Inflammatory macrophage treated with lipopolysaccharide for 1 hour (primary cell): ENCODE measurements at regions not wholly inside any gene's neighbourhood (a gene's known extent, or its start where the extent isn't known, plus 50 kb on each side); places are given as distances from the start of the nearest gene placed in this dataset.
"Not testable (repeated sequence)": the region's sequence is repeated elsewhere in the genome, so short reads cannot be mapped to it uniquely, and the experiment has no call there.

ENCODE experiments used
- DNase-seq, 2 donors: peaks; one replicate each; pipeline ENCODE4 v3.0.0-alpha.2; 2020 to 2022

DNA sequence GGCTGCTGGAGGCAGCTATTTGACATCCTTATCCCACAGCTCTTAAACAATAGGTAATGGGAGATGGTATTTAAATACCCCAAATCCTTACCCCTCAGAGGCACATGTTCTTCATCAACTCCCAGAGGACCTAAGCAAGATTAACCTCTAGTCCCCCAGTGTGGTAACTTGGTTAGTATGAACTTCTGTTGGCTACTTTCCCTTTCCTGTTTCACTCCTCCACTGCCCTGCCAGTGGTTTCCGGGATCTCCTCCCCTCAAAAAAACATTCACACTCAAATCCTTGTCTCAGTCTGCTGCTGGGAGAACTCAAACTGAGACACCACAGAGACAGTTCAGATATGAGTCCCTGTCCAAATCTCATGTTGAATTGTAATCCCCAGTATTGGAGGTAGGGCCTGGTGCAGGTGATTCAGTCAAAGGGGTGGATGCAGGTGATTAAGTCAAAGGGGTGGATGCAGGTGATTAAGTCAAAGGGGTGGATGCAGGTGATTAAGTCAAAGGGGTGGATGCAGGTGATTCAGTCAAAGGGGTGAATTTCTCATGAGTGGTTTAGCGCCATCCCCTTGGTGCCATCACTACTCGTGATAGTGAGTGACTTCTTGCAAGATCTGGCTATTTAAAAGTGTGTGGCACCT lies 335.0 kb upstream of the CTNNB1 start:
- no peak for DNase-seq

DNA sequence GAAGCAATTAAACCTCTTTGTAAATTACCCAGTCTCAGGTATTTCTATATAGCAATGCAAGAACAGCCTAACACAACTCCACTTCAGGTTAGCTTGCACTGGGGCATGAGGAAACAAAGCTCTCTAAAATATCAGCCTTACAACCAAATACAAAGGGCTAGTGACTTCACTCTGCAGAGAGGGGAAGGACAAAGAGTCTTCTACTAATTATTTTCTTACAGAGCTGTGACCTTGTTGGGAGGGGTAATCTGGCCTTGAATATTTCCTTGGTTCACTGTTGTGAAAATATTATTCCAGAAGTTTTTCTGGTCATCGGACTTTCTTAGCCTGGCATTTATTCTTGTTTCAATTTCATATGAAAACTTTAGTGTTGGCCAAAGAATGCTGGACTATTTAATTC lies 334.4 kb upstream of the CTNNB1 start:
- DNase-seq: no peak

- DNase-seq: no peak
Measured at GRCh38 chr3:40867797-40868196, 331.5 kb upstream of the CTNNB1 start.

DNA sequence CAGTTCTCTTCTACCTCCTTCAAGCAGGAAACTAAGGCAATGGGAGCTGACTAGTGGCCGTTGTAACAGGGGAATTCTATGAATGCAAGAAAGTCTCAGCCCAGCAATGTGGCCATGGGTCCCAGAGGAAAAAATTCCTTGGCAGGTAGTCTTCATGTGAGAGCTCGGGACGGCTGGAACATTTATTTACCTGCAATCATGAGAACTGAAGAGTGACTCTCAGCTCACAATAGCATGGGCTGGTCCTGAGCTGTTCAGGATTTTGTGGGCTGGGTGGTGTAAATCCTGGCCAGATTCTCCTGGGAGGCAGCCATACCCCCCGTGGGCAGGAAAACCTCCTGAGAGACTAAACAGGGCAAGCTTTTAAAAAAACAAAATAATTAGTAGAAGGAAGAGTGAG lies 330.3 kb upstream of the CTNNB1 start:
- no peak for DNase-seq

DNA sequence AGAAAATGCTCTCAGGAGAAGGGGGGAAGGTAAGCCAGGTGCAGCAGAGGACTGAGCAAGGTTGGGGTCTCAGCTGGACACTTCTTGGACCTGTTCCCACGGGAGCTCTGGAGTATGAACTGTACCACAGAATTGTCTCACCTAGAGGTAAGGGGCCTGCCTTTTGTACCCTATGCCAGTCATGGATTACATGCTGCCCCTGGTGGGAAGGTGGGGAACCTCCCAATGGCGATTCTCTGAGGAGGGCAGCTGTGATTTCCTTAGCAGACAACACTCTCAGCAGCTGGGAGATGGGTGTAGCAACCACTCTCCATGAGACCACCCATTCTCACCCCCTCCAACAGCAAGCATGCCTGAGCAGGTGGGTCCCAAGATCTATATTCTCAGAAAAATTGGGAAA lies 329.4 kb upstream of the CTNNB1 start:
- DNase-seq: no peak

GRCh38 chr3:40871394-40871793 lies 327.9 kb upstream of the CTNNB1 start:
- DNase-seq: no peak

GRCh38 chr3:40872258-40872920 lies 326.9 kb upstream of the CTNNB1 start:
- DNase-seq: no peak

DNA sequence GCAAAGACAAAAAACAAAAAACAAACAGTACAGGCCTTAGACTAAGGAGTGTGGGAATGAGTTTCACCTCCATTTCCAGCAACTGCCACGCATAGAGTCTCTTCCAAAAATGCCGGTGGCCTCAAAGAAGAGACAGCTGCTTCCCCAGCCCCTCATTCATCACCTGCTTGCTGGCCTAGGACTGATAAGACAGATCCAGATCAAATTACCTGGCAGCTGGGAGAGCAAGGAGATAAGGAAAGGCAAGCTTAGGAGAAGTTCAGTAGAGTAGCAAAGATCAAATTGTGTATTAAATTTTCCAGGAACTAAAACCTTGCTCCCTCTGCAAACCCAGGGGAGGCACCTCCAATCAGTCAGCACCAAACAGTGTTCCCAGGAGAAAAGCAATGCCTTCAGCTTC lies 325.8 kb upstream of the CTNNB1 start:
- DNase-seq: no peak

GRCh38 chr3:40873934-40874699 lies 325.2 kb upstream of the CTNNB1 start:
- DNase-seq: no peak

GRCh38 chr3:40875581-40875980 lies 323.7 kb upstream of the CTNNB1 start:
- no peak for DNase-seq

GRCh38 chr3:40876009-40876408 lies 323.3 kb upstream of the CTNNB1 start:
- no peak for DNase-seq

GRCh38 chr3:40876496-40876895 lies 322.8 kb upstream of the CTNNB1 start:
- no peak for DNase-seq

DNA sequence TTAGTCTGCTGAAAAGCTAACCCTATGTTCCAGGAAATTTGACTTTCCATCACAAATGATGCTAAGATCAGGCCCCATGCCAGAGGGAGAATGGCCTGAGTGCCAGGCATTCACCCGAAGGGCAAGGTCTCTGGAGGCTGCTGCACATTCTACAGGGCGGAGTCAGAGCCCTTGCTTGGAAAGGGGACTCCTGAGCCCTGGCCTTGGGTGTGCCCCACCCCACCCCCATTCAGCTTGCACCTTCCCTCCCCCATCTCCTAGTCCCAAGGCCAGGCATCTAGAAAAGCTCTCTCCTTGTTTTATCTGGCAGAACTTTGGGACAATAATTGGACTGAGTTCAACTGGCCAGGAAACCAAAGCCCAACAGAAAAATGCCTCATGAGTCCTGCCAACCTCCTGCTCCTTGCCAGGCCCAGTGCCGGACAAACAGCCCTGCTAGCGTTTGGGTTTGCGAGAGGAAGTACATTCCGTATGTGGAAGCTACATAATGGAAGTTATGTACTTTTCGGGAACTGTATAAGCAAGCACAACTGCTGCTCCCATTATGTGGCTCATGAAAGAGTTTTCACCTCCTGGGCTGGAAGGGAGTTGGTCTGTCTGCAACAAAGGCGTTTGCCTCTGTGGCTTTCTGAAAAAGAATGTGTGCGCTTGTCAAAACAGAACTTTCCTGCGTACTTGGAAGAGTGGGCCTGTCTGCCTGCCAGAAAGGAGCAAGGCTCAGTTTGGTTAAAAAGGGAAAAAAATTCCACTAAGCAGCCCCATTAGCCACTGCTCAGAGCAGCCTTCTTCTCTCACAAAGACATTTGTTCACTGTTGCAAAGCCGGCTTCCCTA lies 321.5 kb upstream of the CTNNB1 start:
- DNase-seq: no peak

- DNase-seq: no peak
Measured at GRCh38 chr3:40878464-40878905, 320.8 kb upstream of the CTNNB1 start.

DNA sequence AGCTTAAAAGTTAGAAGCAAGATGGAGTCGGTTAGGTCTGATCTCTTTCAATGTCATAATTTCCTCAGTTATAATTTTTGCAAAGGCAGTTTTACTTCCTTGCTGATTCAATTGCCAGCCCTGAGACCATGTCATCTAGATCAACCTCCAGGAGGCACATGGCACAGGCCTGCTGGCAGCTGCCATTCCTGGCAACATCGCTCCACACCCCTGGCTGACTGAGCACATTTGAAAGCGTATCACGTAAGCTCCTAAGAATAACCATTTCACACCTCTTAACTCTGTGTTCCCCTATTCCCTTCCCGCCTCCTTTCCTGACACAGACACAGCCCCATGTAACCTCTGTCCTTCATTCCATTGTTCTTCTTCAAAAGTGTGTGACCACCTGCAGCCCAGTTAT lies 313.9 kb upstream of the CTNNB1 start:
- no peak for DNase-seq

- DNase-seq: no peak
Measured at GRCh38 chr3:40886660-40887425, 312.5 kb upstream of the CTNNB1 start.

DNA sequence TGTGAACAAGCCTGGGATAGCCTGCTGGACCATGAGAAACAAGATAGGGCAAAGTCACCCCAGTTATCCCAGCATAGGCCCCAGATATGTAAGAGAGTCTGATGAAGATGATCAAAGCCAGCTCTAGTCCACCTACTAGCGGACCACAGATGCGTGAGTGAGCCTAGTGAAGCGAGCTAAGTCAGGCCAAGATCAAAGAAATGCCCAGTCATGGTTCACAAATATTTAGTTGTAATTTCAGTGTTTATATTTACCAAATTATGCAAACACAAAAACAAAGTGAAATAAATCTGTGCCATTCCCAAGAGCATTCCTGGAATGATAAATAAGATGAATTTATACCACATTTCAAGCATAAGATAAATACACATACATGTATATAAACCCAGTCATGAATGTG lies 308.1 kb upstream of the CTNNB1 start:
- no peak for DNase-seq

GRCh38 chr3:40895109-40895508 lies 304.2 kb upstream of the CTNNB1 start:
- no peak for DNase-seq

GRCh38 chr3:40899286-40899712 lies 300.0 kb upstream of the CTNNB1 start:
- DNase-seq: no peak

DNA sequence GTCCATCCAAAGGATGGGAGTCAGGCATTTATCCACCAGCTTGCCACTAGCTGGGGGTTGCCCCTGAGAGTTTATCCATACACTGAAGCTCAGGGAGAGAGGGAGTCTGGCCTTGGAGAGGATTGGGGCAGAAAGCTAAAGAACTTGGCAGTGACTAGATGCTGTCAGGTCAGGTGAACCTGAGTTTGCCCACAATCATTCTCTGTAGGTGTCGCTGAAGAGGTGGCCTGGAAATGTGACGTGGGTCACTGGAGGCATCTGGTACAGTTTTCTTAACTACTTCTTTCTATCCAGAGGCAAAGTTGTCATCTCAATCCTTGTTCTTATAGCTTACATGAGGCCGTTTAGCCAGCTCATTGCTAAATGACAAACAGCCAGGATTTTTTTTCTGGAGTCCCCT lies 298.0 kb upstream of the CTNNB1 start:
- DNase-seq: no peak

DNA sequence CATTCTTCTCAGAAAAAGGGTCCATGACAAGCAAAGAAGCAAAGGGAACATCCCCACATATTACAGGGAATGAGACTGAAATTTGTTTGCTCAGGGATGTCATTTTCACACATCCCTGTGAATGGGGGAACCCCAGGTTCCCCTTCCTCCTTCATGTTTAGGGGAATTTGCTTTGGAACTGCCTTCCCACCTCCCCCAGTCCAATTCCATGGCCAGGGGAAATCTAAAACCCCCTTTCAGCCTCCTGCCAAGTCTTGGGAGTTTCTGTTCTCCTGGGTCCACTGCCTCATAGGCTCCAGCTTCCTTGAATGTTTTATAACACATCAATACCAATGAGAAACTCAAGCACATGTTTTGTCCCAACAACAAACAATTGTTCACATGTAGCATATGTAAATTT lies 297.5 kb upstream of the CTNNB1 start:
- peak; percentile 7 to 55 for DNase-seq

DNA sequence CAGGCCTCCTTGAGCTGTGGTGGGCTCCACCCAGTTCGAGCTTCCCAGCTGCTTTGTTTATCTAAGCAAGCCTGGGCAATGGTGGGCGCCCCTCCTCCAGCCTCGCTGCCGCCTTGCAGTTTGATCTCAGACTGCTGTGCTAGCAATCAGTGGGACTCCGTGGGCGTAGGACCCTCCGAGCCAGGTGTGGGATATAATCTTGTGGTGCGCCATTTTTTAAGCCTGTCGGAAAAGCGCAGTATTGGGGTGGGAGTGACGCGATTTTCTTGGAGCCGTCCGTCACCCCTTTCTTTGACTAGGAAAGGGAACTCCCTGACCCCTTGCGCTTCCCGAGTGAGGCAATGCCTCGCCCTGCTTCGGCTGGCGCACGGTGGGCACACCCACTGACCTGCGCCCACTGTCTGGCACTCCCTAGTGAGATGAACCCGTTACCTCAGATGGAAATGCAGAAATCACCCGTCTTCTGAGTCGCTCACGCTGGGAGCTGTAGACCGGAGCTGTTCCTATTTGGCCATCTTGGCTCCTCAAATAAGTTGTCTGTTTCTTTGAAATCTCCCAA lies 291.3 kb upstream of the CTNNB1 start:
- DNase-seq: not testable (repeated sequence)
